GM18499 (cell line): ENCODE measurements at regions not wholly inside any gene's neighbourhood (a gene's known extent, or its start where the extent isn't known, plus 50 kb on each side); places are given as distances from the start of the nearest gene placed in this dataset.

Source experiments
- ATAC-seq: cut with Tn5 transposase; IDR thresholded peaks from one replicate; pipeline ENCODE4 v1.9.1; 2021; ENCODE audit warnings: moderate number of reproducible peaks; ENCODE audit not compliant: insufficient read depth, unreplicated experiment

DNA sequence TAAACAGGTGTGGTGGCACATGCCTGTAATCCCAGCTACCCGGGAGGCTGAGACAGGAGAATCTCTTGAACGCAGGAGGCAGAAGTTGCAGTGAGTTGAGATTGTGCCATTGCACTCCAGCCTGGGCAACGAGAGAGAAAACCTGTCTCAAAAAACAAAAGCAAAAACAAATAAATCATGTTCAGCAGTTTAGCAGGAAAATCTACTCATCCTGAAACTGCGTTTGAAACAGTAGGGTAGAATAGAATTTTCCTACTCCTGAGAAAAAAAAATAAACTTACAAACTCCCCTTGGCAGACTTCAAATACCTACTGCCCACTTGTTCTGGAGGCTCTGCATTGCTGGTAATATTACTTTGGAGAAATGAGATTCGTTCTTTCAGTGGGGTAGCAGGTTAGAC lies 367.7 kb downstream of the GADD45G start:
- ATAC-seq = no peak

DNA sequence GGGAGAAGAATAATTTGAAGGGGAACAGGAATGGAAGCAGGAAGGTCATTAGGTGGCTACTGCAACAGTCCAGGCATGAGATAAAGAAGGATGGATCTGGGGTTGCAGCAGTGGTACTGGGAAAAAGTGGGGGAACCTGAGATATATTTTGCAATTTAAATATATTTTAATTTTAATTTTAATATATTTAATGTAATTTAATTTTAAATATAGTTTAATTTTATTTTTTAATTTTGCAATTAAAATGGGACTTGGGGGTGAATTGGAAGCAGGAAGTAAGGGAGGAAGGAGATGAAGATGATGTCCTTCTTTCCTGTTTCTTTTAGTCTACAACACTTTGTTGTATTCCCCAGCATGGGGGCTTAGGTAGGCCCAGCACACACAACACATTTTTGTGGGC lies 369.8 kb downstream of the GADD45G start:
- no peak for ATAC-seq

DNA sequence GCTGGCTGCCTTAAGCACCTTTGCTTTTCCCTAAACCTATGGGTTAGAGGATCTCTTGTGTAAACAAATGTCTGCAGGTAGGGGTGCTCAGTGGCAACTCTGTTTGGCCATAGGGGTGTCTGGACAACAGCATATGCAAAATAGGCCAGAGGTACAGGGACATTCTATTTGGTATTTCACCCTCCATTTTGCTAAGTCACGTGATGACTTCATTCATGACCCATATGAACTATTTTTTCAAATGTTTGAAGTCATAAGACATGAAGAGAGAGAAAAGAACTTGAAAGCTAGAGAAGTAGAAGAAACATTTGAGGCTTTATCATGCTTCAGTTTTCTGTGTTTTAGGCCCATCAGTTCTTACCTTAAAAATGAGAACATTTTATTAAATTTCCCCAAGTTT lies 370.2 kb downstream of the GADD45G start:
- ATAC-seq = no peak

DNA sequence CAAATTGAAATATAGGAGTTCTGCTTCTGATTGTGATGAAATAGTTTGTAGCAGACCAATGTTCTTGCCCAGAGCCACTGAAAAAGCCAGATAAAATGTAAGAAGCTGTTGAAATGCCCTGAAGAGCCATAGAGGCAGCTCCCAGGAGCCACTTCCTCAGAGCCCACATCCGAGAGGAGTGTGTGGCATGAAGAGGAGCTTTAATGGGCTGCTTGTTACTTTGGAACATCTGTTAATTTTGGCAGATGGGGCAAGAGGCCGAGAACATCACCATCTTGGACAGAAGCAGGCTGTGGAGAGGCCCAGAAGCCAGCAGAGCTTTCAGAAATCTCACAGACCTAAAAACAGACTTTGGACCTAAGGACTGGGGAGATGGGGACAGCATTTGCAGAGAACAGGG lies 370.8 kb downstream of the GADD45G start:
- no peak for ATAC-seq

DNA sequence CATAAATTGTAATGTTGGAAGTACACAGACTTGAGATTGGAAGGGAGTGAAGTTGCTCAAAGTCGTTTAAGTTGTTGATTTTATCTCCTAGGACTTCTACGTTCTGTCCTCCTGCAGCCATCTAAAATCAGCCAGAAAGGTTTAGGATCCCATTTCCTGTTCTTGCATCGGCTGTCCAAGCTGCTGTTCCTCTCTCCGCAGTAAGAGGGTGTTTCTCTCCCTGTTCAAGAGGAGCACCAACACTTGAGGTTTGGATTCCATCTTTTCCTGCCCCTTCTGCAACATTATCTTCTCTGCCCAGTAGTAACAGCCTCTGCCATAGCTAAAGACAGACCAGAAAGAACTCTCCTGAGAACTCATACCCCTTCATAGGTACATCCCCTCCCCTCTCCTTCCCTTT lies 373.4 kb downstream of the GADD45G start:
- ATAC-seq = no peak

DNA sequence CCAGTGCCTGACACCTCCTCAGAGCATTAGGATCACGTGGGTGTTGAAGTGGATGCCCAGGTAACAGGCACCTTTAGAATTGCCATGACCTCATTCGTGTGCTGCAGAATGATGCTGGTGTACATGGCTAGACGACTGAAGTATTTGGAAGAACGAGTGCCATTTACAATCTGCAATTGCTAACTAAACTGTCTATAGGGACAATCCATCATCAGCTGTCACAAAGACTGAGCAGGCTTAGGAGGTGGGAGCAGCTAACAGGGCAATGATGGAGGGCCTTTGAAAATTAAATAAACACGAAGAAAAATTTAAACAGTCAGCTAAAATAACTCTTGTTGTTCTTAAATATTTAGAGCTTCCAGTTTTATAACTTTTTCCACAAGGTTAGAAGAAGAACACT lies 375.8 kb downstream of the GADD45G start:
- ATAC-seq = no peak

DNA sequence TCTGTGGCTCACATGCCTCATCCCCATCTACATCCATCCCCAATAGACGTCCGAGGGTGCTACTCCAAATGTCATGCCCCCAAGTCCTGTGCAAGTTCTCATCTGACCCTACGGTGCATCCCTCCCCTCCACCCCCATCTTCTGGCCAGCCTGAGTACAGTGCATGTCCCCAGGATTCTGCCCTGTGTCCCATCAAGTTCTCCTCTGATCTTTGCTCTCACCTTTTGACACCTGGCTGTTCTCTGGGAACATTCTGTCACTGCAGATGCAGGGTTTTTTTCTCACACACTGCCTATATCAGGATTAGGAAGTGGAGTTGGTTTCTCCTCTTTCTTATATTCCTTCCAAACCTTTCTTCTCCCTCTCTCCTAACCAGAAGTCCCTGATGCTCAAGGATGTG lies 377.2 kb downstream of the GADD45G start:
- ATAC-seq = no peak

DNA sequence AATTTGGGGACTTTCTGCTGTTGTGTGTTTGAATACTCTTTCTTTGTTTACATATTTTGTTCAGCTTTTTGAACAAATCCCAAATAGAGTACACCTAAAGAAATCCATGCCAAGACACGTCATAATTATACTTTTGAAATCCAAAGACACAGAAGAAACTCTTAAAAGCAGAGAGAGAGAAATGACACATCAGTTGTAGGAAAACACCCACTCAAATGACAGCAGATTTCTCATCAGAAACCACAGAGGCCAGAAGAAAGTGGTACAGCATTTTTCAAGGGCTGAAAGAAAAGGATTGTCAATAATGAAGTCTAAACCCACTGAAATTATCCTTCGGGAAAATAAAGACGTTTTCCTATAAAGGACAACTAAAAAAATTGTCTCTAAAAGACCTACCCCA lies 378.6 kb downstream of the GADD45G start:
- ATAC-seq = no peak

DNA sequence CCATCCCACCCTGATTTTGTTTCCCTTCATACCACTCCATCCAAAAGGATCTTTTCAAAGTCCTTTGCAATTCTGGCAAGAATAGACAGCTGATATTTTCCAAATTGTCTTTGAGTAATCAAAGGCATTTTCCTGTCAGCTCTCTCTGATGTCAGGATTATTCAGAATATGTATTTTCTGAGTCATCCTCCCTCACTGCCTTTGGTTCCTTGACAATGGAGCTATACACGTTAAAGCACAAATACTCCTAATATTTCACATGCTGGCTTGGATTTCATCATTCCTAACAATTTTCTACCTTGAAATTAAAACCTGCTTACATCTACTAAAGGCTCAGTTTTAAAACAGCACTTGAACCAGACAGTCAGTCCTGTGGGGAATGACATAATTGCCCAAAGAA lies 379.4 kb downstream of the GADD45G start:
- no peak for ATAC-seq

DNA sequence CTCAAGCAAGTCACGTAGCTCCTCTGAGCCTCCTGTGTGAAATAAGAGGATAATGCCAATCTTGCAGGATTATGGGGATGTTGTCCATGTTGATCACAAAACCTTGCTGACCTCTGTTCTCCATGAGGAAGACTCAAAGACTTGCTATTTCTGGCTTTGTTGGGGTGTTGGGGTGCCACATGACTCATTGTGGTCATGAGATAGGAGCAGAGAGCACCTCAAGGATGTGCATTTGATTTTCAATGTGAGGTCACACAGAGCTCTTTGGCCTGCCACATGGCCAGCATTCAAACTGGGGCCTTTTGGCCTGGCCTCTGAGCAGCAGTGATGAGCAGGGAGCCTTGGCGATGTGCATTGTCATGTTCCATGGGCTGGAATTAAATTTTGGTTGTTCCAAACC lies 380.3 kb downstream of the GADD45G start:
- no peak for ATAC-seq

DNA sequence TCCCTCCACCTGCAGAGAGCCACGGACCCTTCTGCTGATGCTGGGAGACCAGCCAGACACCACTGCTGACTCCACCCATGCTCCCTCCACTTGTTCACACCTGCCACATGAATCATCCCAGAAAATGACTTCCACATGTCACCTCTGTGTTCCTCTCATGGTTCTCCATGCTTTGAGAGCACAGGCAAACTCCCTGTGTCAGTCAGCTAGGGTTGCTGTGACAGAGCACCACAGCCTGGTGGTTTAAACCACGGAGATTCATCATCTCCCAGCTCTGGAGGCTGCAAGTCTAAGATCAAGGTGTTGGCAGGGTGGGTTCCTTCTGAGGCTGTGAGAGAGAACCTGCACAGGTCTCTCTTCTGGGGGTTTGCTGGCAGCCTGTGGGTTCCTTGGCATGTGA lies 381.4 kb downstream of the GADD45G start:
- ATAC-seq = no peak

DNA sequence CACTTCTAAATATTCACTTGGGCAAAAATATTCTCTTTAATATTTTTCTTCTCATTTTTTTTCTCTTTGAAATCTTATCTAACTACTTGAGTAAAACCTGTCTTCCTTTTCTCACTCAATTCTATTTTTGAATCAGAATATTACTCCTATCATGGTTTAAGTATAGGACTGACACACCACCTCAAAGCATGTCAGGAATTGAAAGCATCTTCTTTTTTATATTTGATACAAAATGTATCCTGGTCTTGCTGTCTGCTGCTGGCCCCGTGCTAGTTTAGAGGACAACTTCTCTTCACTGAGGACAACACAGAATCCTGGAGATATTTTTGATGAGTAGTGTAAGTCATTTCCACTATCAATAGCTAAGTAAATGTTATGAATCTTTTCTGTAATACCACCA lies 383.6 kb downstream of the GADD45G start:
- no peak for ATAC-seq

DNA sequence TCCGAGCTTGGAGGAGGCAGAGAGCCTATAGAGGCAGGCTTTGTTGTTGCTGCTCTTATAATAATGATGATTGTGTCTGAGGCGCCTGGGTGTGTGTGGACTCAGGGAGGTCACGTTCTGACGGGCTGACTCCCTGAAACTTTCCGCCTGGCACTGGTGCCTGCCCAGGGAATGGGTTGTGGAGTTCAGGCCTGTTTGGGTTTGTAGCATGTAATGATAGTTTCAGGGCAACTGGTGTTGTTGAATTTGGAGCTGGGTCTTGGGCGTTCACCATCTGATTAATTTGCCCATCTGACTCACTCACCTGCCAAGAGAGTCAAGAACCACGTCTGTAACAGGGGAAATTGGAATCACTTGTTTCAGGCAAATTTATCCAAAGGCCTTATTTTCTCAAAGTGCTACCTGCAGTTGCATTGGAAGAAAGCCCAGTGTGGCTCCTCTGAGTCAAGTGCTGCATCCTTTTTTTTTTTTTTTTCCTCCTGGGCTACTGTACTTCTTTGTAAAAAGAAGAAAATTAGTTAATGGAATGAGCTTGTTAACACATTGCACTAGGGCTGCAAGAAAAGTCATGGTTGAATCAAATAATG lies 386.5 kb downstream of the GADD45G start:
- ATAC-seq = no peak

DNA sequence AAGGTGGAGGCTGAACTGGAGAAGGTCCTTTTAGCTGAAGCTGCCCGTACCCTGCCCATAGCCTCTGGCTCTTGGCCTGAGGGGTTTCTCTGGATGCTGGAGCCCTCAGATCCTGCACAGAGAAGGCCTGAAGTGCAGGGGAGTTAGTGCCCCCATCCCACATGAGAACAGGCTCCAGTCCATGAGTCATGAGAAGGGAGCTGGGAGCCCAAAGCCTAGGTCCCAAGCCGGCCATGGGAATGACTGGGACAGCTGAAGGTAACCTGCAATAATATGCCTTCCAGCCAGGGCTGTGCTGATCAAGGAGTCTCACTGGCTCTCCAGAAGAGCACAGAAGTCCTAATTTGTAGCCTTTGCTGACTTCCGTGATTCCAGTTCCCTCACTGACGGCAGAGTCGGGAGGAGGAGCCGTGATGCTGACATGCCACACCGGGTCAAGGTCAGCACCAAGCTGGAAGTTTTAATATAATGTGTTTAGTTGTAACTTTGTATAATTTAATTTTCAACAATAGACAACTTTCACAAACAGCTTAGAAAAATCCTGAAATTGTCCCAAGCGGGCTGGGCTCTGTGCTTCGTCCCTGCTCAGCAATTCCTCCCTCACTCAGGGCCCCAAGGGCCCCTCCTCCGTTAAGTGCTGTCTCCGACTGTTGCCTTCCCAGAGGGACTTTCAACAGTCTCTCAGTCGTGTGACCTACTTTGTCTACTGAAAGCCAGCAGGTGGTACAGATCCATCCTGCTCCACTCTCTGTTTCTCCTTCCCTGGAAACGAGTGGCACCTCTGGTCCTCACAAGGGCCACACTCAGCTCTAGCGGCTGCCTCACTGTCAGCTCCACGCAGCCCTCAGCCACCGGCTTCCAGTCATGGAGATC lies 387.8 kb downstream of the GADD45G start:
- ATAC-seq = no peak

DNA sequence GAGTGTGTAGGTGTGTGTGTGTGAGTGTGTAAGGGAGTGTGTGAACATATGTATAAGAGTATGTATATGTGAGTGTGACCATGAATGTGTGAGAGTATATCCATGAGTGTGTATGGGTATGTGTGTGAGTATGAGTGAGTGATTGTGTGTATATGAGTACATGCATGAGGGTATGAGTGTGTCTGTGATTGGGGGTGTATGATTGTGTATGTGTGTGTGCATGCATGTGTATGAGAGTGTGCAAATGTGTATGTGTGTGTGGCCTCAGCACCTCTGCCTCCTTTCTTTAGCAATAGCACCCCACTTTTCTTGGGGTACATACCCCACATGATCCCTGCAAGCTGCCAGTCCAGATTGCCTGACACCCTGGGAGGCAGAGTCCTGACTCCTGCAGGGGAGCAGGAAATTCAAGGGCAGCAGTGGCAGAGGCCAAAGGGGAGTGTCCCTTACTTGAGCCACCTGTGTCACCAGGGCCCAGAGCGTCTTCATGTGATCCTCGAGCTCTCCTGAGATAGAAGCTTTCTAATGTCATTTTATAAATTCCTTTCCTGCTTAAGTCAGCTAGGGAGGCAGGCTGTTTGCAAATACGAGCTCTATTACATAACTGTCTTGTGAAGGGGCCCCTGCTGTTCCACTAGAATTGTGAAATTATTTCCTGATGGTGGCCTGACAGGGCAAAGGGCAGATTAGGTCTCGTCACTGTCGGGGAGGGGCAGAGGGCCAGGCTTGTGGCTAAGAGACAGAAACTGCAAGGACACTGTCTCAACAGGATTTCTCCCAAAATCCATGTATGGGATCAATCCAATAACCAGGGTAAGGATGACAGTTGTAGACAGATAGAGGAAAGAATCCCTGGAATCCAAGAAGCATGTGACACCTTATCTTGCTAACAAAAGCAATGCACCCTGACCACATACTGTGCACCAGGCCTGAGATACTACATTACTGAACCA lies 389.1 kb downstream of the GADD45G start:
- no peak for ATAC-seq

DNA sequence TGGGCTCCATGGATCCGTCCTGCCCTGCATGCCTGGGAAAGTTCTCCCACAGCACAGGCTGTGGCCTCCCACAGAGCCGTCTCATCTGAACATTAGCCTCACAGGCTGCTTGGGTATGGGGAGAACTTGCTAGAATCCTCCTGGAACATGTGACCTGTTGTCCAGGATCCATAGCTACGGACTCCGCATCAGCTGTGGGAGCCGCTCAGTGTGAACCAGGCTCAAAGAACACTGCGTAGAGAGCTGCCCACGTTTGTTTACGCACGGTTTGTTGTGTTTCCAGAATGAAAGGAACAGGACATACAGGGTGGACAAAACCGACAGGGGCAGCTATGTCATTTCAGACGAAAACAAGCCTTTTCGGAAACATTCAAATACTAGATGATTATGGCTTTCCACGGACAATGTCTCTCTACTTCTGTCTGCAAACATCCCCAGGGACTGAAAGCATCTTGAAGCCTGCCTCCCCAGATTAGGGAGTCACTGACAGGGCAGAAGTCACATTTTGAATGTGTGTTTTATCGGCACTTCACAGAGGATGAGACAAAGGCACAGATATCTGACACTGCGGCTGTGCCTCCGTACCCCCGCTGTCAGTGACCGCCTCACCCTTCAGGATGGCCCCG lies 390.3 kb downstream of the GADD45G start:
- no peak for ATAC-seq

DNA sequence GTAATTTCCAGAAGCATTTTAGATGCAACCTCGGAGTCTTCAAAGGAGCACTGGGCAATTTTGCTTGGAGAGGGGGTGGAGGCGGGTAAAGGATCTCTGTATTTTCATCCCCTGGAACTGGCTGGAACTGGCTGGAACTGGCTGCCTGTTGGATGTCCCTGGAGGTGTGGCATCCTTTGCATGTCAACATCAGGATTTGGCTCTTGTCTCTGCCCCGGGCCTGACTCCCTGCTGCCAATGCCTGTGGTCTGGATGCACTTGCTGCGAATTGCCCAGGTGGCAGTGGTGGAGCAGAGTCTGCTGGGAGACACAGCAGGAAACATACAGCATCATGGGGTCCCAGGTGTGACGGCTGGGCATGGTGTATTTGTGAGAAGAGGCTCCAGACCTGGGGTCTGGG lies 391.3 kb downstream of the GADD45G start:
- ATAC-seq = no peak

DNA sequence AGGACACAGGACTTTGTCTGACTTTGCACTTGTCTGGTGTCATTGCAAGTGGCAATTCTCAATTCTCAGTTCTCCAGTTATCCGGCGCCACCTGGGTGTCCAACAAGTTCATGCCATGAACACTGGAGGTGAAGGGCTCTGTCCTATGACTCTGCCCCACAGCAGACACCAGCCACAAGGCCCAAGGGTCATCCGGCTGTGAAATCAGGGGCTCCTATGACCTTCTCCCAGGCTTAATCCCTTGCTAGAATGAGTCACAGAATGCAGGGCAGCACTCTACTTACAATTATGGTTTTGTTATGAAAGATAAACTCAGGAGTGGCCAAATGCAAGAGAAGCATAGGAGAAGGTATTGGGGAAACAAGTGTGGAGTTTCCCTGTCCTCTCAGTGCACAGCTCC lies 392.0 kb downstream of the GADD45G start:
- no peak for ATAC-seq

DNA sequence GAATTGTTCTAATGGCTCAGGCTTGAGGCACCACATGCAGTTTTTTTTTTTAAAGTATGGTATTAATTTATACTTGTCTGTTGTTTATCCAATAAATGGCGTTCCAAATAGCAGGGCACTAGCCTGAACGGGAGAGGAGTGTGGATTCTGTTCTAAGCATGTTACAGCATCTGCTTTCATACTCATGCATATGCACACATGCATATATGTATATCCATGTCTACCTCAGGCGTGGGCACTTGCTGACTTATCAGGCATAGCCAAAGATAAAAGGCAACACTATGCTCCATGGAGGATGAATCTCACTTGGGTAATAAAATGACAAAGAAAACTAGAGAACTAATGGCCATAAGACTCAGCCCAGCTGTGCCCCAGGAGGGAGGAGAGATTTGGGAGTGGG lies 393.8 kb downstream of the GADD45G start:
- no peak for ATAC-seq

DNA sequence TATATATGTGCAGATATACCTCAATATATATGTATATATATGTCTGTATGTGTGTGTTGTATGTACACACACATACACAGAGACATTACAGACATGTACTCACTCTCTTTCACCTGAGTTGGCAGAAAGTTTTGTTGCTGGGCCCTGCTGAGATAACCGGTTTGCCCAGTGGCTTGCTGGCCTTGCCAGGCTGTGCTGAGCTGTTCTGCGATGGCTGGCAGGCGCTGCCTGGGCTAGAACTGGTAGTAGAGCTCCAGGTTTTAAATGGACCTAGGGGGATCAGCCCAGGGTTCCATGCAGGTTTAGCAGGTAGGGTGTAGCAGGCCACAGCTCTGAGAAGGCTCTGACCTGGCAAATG lies 394.3 kb downstream of the GADD45G start:
- ATAC-seq = no peak
